ENCODE measurements at regions not wholly inside any gene's neighbourhood (a gene's known extent, or its start where the extent isn't known, plus 50 kb on each side); places are given as distances from the start of the nearest gene placed in this dataset.

DNA sequence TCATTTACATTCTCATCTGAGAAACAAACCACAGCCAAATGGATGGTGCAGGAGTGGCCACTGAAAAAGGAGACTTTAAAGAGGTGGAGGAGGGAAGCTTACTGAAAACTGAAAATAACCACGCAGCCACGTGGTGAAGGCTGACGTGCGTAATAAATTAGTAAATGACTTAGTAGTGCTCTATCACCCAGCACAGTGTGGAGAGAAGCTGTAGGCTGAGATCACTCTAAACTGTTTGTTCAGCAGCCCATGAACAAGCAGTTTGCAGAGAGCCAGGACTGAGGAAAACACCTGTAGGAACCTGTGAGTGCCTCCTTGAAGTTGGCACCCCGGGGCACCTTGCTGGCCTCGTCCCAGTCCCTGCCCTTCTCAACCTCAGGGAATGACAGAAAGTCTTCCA is 193.0 kb downstream of the TXNL1 start:
- no peak overlapping the region for H3K4me3 Mint-ChIP-seq
- H3K36me3 Mint-ChIP-seq = peaks cover 2% of the 10 kb centered on the region in 2 donors
- H3K27ac ChIP-seq (ENCODE audit: low read depth in 1 of 2, low read length in 2 of 2) = no peak overlapping the region
- H3K9me3 ChIP-seq (replicated peaks in 1 of 2; ENCODE audit: control insufficient read depth in 1 of 2, insufficient read depth in 1 of 2, low read length in 2 of 2) = no peaks in the 10 kb centered on the region
- H3K36me3 ChIP-seq (replicated peaks in 1 of 2; ENCODE audit: control insufficient read depth in 1 of 2, insufficient read depth in 2 of 2, low read length in 2 of 2) = no peaks in the 10 kb centered on the region
- no peak overlapping the region for H3K9ac ChIP-seq (ENCODE audit: insufficient read depth, low read length, poor library complexity, severe bottlenecking)
- H3K4me1 Mint-ChIP-seq = peaks cover 50% of the 10 kb centered on the region
- no peaks in the 10 kb centered on the region for H3K27me3 ChIP-seq (ENCODE audit: control insufficient read depth in 2 of 2, insufficient read depth in 2 of 2, low read length in 2 of 2)
- peak overlapping the region; percentile 13 for H2AFZ ChIP-seq (ENCODE audit: insufficient read depth, low read depth, low read length, poor library complexity, severe bottlenecking)
- no peaks in the 10 kb centered on the region for H4K20me1 ChIP-seq (ENCODE audit: insufficient read depth, low read length)
- H3K4me2 ChIP-seq (replicated peaks; ENCODE audit: extremely low read depth, low read length, poor library complexity, severe bottlenecking) = no peak overlapping the region
- DNase-seq = no peak
- H3K9me3 Mint-ChIP-seq = peaks cover 0 to 6% (median 2%) of the 10 kb centered on the region in 7 donors
- intact Hi-C loops (cut with micrococcal nuclease) = no loop called here
- H3K4me3 ChIP-seq (replicated peaks in 1 of 3; ENCODE audit: low read depth in 2 of 3, low read length in 3 of 3) = no peak overlapping the region
- peaks cover 0 to 2% (median 0%) of the 10 kb centered on the region in 3 donors for H3K27me3 Mint-ChIP-seq (ENCODE audit: low read depth in 3 of 3)
- TF ChIP-seq CTCF (IDR thresholded peaks at IDR 0.05) = no peak
- WGBS (ENCODE audit: insufficient coverage) = 53% methylated on average over 5 of the region's 6 CpGs
- H3K27ac Mint-ChIP-seq = peak overlapping the region in 5 of 7 donors; percentile 13 to 91 (median 53)
- peaks cover 39 to 47% of the 10 kb centered on the region in 2 donors for H3K4me1 ChIP-seq (ENCODE audit: control insufficient read depth in 1 of 2, insufficient read depth in 2 of 2, low read length in 2 of 2)
- H3K79me2 ChIP-seq (ENCODE audit: insufficient read depth, low read length) = no peaks in the 10 kb centered on the region

GRCh38 chr18:56444201-56444600 is 194.2 kb downstream of the TXNL1 start:
- Histone ChIP-seq H3K27me3 (ENCODE audit: control insufficient read depth in 2 of 2, insufficient read depth in 2 of 2, low read length in 2 of 2) (no peaks in the 10 kb centered on the region), H3K36me3 (replicated peaks in 1 of 2; ENCODE audit: control insufficient read depth in 1 of 2, insufficient read depth in 2 of 2, low read length in 2 of 2) (no peaks in the 10 kb centered on the region), H2AFZ (ENCODE audit: insufficient read depth, low read depth, low read length, poor library complexity, severe bottlenecking) (no peak overlapping the region), H3K79me2 (ENCODE audit: insufficient read depth, low read length) (no peaks in the 10 kb centered on the region), H3K4me2 (replicated peaks; ENCODE audit: extremely low read depth, low read length, poor library complexity, severe bottlenecking) (peak overlapping the region; percentile 59), H3K27ac (ENCODE audit: low read depth in 1 of 2, low read length in 2 of 2) (peak overlapping the region; percentile 61 to 85), H3K9me3 (replicated peaks in 1 of 2; ENCODE audit: control insufficient read depth in 1 of 2, insufficient read depth in 1 of 2, low read length in 2 of 2) (no peaks in the 10 kb centered on the region), H3K9ac (ENCODE audit: insufficient read depth, low read length, poor library complexity, severe bottlenecking) (no peak overlapping the region), H3K4me1 (ENCODE audit: control insufficient read depth in 1 of 2, insufficient read depth in 2 of 2, low read length in 2 of 2) (peaks cover 39 to 47% of the 10 kb centered on the region in 2 donors), H3K4me3 (replicated peaks in 1 of 3; ENCODE audit: low read depth in 2 of 3, low read length in 3 of 3) (peak overlapping the region in 1 of 3 experiments; percentile 51), H4K20me1 (ENCODE audit: insufficient read depth, low read length) (no peaks in the 10 kb centered on the region)
- Mint-ChIP-seq H3K9me3 (peaks cover 0 to 12% (median 6%) of the 10 kb centered on the region in 7 donors), H3K27me3 (ENCODE audit: low read depth in 3 of 3) (peaks cover 0 to 2% (median 0%) of the 10 kb centered on the region in 3 donors), H3K27ac (peak overlapping the region; percentile 90 to 97 (median 94)), H3K36me3 (peaks cover 2% of the 10 kb centered on the region in 2 donors), H3K4me1 (peaks cover 50% of the 10 kb centered on the region), H3K4me3 (peak overlapping the region; percentile 32 to 75)
- TF ChIP-seq CTCF (IDR thresholded peaks at IDR 0.05) = no peak
- intact Hi-C loops (cut with micrococcal nuclease) = no loop called here
- WGBS (ENCODE audit: insufficient coverage) = no CpG with 5 or more reads among the region's 3 CpGs
- peak; percentile 45 to 72 (median 64) for DNase-seq
